ENCODE measurements at regions not wholly inside any gene's neighbourhood (a gene's known extent, or its start where the extent isn't known, plus 50 kb on each side); places are given as distances from the start of the nearest gene placed in this dataset.

DNA sequence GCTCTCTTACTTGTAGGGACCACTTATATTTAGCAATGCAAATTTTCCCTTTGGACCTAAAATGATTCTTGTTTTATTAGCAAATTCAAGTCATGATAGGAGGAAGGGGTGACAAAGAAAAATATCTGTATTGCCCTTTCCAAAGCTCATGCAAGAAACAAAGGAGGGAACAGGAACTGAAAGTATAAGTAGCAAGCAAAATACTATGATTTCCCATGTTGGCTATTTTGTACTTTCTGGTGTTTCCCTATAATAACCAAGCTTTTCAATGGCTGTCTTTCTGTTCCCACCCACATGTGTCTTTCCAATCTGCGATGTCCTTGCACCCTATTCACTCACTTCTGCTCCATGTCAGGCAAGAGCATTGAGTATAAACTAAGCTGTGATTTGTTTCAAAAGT is 279.7 kb downstream of the RNF144A start:
- Mint-ChIP-seq H3K4me1 (ENCODE audit: low read depth) (no peaks in the 10 kb centered on the region), H3K36me3 (ENCODE audit: low read depth) (no peaks in the 10 kb centered on the region), H3K27me3 (ENCODE audit: low read depth) (no peaks in the 10 kb centered on the region), H3K27ac (no peak overlapping the region), H3K9me3 (peaks cover 2% of the 10 kb centered on the region), H3K4me3 (no peak overlapping the region)
- intact Hi-C loops (cut with micrococcal nuclease) = no loop called here
- DNase-seq = no peak
- CTCF ChIA-PET = interaction anchor here (1.0 kb wide), 1 partner anchor 9 kb away, joined by 3 read pairs; no protein-coding TSS in a partner anchor

DNA sequence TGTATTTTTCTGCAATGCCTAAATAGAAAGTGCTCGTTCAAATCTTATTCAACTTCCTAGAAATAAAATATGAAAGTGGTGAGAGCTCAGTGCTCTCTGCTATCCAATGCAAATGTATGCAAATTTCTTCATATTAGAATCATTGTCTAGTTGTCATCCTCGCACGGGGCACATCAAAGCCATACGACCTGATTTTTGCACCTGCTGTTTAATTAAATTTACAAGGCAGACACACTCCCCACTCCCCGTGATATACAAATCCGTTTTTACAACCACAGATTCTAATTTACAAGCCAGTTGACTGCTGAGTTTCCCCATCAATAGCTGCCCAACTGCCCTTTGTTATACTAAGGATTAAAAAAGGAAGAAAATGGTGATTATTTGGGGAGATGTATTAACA is 284.6 kb downstream of the RNF144A start:
- Mint-ChIP-seq H3K27me3 (ENCODE audit: low read depth) (no peaks in the 10 kb centered on the region), H3K27ac (no peak overlapping the region), H3K4me3 (no peak overlapping the region), H3K4me1 (ENCODE audit: low read depth) (no peaks in the 10 kb centered on the region), H3K36me3 (ENCODE audit: low read depth) (no peaks in the 10 kb centered on the region), H3K9me3 (peaks cover 2% of the 10 kb centered on the region)
- CTCF ChIA-PET = no interaction called here
- intact Hi-C loops (cut with micrococcal nuclease) = loop anchor here (2.0 to 10.0 kb wide), 5 partner anchors 105 to 1343 kb away; no protein-coding TSS in a partner anchor
- DNase-seq = no peak

DNA sequence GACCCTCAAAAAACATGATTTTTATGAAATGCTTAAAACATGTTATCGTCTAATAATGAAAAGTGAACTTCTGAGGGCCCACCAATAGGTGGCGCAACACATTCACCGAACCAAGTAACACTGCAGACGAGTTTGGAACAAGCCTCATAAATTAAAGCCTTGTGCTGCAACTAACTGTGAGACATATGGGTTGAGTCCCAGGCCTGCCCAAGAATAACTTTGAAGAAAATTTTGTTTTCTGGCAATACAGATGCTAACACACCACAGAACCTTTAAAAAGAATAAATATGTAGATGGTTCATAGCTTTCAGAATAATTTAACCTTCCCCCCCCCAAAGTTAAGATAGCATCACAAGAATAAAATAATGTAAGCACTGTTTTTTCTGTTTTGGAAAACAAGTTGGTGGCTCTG is 285.9 kb downstream of the RNF144A start:
- no peaks in the 10 kb centered on the region for H3K4me1 Mint-ChIP-seq (ENCODE audit: low read depth)
- no peaks in the 10 kb centered on the region for H3K36me3 Mint-ChIP-seq (ENCODE audit: low read depth)
- DNase-seq = peak; percentile 77
- intact Hi-C loops (cut with micrococcal nuclease) = loop anchor here (1.0 to 10.0 kb wide), 6 partner anchors 106 to 1481 kb away; no protein-coding TSS in a partner anchor
- no peaks in the 10 kb centered on the region for H3K27me3 Mint-ChIP-seq (ENCODE audit: low read depth)
- CTCF ChIA-PET = interaction anchor here (0.6 to 1.6 kb wide), 13 partner anchors 8 to 504 kb away, joined by 3 to 7 read pairs (median 4); no protein-coding TSS in a partner anchor
- no peak overlapping the region for H3K27ac Mint-ChIP-seq
- H3K9me3 Mint-ChIP-seq = peaks cover 2% of the 10 kb centered on the region
- no peak overlapping the region for H3K4me3 Mint-ChIP-seq

- Mint-ChIP-seq H3K27me3 (ENCODE audit: low read depth) (no peaks in the 10 kb centered on the region), H3K9me3 (no peaks in the 10 kb centered on the region), H3K4me1 (ENCODE audit: low read depth) (no peaks in the 10 kb centered on the region), H3K4me3 (no peak overlapping the region), H3K36me3 (ENCODE audit: low read depth) (no peaks in the 10 kb centered on the region), H3K27ac (no peak overlapping the region)
- CTCF ChIA-PET = interaction anchor here (0.8 to 1.3 kb wide), 8 partner anchors 8 to 215 kb away, joined by 3 to 4 read pairs (median 3); no protein-coding TSS in a partner anchor
- intact Hi-C loops (cut with micrococcal nuclease) = loop anchor here (10.0 kb wide), 1 partner anchor 1340 kb away; no protein-coding TSS in a partner anchor
- DNase-seq = no peak
Observed at GRCh38 chr2:7205151-7205830, 288.1 kb downstream of the RNF144A start.

GRCh38 chr2:7206111-7206810 is 289.0 kb downstream of the RNF144A start:
- H3K27me3 Mint-ChIP-seq (ENCODE audit: low read depth) = no peaks in the 10 kb centered on the region
- no peaks in the 10 kb centered on the region for H3K36me3 Mint-ChIP-seq (ENCODE audit: low read depth)
- intact Hi-C loops (cut with micrococcal nuclease) = loop anchor here (10.0 kb wide), 1 partner anchor 1339 kb away; no protein-coding TSS in a partner anchor
- H3K4me3 Mint-ChIP-seq = no peak overlapping the region
- no peak for DNase-seq
- no peaks in the 10 kb centered on the region for H3K4me1 Mint-ChIP-seq (ENCODE audit: low read depth)
- H3K27ac Mint-ChIP-seq = no peak overlapping the region
- CTCF ChIA-PET = interaction anchor here (0.6 to 1.2 kb wide), 3 partner anchors 9 to 214 kb away, joined by 3 read pairs; no protein-coding TSS in a partner anchor
- H3K9me3 Mint-ChIP-seq = no peaks in the 10 kb centered on the region

- Mint-ChIP-seq H3K27ac (no peak overlapping the region), H3K27me3 (ENCODE audit: low read depth) (no peaks in the 10 kb centered on the region), H3K36me3 (ENCODE audit: low read depth) (no peaks in the 10 kb centered on the region), H3K9me3 (no peaks in the 10 kb centered on the region), H3K4me1 (ENCODE audit: low read depth) (no peaks in the 10 kb centered on the region), H3K4me3 (no peak overlapping the region)
- no peak for DNase-seq
- CTCF ChIA-PET = no interaction called here
- intact Hi-C loops (cut with micrococcal nuclease) = loop anchor here (10.0 kb wide), 1 partner anchor 1337 kb away; no protein-coding TSS in a partner anchor
Observed at GRCh38 chr2:7207631-7208030, 290.4 kb downstream of the RNF144A start.

- intact Hi-C loops (cut with micrococcal nuclease) = loop anchor here (10.0 kb wide), 1 partner anchor 1335 kb away; no protein-coding TSS in a partner anchor
- Mint-ChIP-seq H3K27ac (no peak overlapping the region), H3K4me3 (no peak overlapping the region), H3K36me3 (ENCODE audit: low read depth) (no peaks in the 10 kb centered on the region), H3K27me3 (ENCODE audit: low read depth) (no peaks in the 10 kb centered on the region), H3K9me3 (no peaks in the 10 kb centered on the region), H3K4me1 (ENCODE audit: low read depth) (no peaks in the 10 kb centered on the region)
- no peak for DNase-seq
- CTCF ChIA-PET = no interaction called here
Observed at GRCh38 chr2:7209757-7210555, 292.7 kb downstream of the RNF144A start.

DNA sequence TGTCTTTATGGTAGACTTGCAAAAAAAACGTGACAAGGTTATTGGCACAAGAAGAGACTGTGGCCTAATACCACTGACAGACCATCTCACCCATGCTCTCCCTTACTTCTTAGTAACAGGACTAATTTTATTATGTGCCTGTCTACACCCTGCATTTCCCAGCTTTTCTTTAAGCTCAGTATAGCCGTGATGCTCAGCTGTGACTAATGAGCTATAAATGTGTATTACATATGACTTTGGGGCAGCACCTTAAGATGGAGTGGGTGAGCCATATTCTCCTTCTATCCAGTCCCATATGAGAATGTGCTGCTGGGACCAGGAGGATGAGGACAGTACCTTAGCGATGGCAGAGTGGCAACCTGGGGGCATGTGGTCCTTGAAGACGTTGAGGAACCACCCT is 293.5 kb downstream of the RNF144A start:
- CTCF ChIA-PET = no interaction called here
- intact Hi-C loops (cut with micrococcal nuclease) = no loop called here
- Mint-ChIP-seq H3K4me1 (ENCODE audit: low read depth) (no peaks in the 10 kb centered on the region), H3K9me3 (no peaks in the 10 kb centered on the region), H3K4me3 (no peak overlapping the region), H3K27me3 (ENCODE audit: low read depth) (no peaks in the 10 kb centered on the region), H3K27ac (no peak overlapping the region), H3K36me3 (ENCODE audit: low read depth) (no peaks in the 10 kb centered on the region)
- no peak for DNase-seq

GRCh38 chr2:7225848-7226247 is 308.6 kb downstream of the RNF144A start:
- Mint-ChIP-seq H3K27ac (no peak overlapping the region), H3K4me3 (no peak overlapping the region), H3K27me3 (ENCODE audit: low read depth) (no peaks in the 10 kb centered on the region), H3K9me3 (peaks cover 1% of the 10 kb centered on the region), H3K4me1 (ENCODE audit: low read depth) (no peaks in the 10 kb centered on the region), H3K36me3 (ENCODE audit: low read depth) (peaks cover 1% of the 10 kb centered on the region)
- CTCF ChIA-PET = interaction anchor here (0.7 kb wide), 1 partner anchor 31 kb away, joined by 3 read pairs; no protein-coding TSS in a partner anchor
- DNase-seq = no peak
- intact Hi-C loops (cut with micrococcal nuclease) = no loop called here

DNA sequence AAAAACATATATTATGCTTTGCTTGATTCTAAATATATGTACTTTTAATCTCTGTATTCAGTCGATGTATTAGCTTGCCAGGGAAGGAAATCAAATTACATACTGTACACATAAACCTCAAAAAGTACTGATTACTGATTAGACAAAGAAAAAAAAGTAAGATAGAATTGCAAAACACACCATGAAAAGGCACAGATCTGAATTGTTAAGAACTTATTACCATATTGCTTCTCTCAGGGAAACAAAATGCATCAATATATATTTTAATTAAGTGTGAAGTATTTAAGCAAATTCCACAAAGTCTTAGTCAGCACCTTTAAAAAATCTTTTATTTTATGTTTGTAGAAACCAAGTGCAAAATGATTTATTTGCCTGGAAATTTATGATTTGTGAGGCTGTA is 309.3 kb downstream of the RNF144A start:
- no peaks in the 10 kb centered on the region for H3K4me1 Mint-ChIP-seq (ENCODE audit: low read depth)
- no peak overlapping the region for H3K27ac Mint-ChIP-seq
- no peaks in the 10 kb centered on the region for H3K36me3 Mint-ChIP-seq (ENCODE audit: low read depth)
- CTCF ChIA-PET = no interaction called here
- no peaks in the 10 kb centered on the region for H3K27me3 Mint-ChIP-seq (ENCODE audit: low read depth)
- H3K4me3 Mint-ChIP-seq = no peak overlapping the region
- intact Hi-C loops (cut with micrococcal nuclease) = no loop called here
- H3K9me3 Mint-ChIP-seq = peaks cover 1% of the 10 kb centered on the region
- DNase-seq = no peak

GRCh38 chr2:7233126-7233525 is 315.9 kb downstream of the RNF144A start:
- no peak for DNase-seq
- no peaks in the 10 kb centered on the region for H3K9me3 Mint-ChIP-seq
- no peak overlapping the region for H3K4me3 Mint-ChIP-seq
- H3K4me1 Mint-ChIP-seq (ENCODE audit: low read depth) = no peaks in the 10 kb centered on the region
- H3K27me3 Mint-ChIP-seq (ENCODE audit: low read depth) = no peaks in the 10 kb centered on the region
- H3K27ac Mint-ChIP-seq = no peak overlapping the region
- intact Hi-C loops (cut with micrococcal nuclease) = no loop called here
- CTCF ChIA-PET = interaction anchor here (1.7 kb wide), 1 partner anchor 30 kb away, joined by 4 read pairs; no protein-coding TSS in a partner anchor
- no peaks in the 10 kb centered on the region for H3K36me3 Mint-ChIP-seq (ENCODE audit: low read depth)

DNA sequence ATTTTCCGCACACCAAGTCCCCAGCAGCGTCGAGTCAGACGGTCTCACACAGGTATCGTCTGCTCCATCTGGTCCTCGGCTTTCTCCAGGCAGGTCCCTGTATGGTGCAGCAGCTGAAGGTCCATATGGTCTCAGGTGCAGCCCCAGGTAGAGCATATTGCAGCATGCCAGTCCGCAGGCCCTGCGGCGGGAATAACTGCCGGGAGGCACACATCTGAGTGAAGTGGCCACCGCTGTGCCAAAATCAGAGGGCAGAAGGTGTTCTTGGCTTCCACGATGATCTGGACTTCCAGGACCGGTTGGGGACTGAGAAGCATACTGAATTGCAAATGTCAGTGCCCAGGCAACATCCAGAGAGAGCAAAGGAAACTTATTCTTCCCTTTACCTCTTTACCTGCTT is 320.3 kb downstream of the RNF144A start:
- no peak overlapping the region for H3K4me3 Mint-ChIP-seq
- no peak for DNase-seq
- no peaks in the 10 kb centered on the region for H3K36me3 Mint-ChIP-seq (ENCODE audit: low read depth)
- CTCF ChIA-PET = no interaction called here
- intact Hi-C loops (cut with micrococcal nuclease) = no loop called here
- no peaks in the 10 kb centered on the region for H3K9me3 Mint-ChIP-seq
- no peaks in the 10 kb centered on the region for H3K27me3 Mint-ChIP-seq (ENCODE audit: low read depth)
- no peak overlapping the region for H3K27ac Mint-ChIP-seq
- peaks cover 4% of the 10 kb centered on the region for H3K4me1 Mint-ChIP-seq (ENCODE audit: low read depth)

Measured in activated naive CD4-positive, alpha-beta T cell treated with anti-CD3 and anti-CD28 coated beads for 36 hours (primary cell).